Neural cell (in vitro differentiated cells): ENCODE measurements at regions not wholly inside any gene's neighbourhood (a gene's known extent, or its start where the extent isn't known, plus 50 kb on each side); places are given as distances from the start of the nearest gene placed in this dataset.

Experiments
- EZH2 ChIP-seq: fragments of 200-600, 300-800 bp; shearing (Covaris generic), sonication (generic); IDR thresholded peaks from 2 replicates; pipeline ENCODE4 v1.6.1; 2014; ENCODE audit warnings: antibody characterized with exemption, low read length, borderline replicate concordance, mild to moderate bottlenecking; ENCODE audit not compliant: insufficient read depth, poor library complexity, severe bottlenecking
- MXI1 ChIP-seq: fragments of 450-650 bp; conservative IDR thresholded peaks from 2 replicates; pipeline ENCODE4 v1.6.1; 2014; ENCODE audit warnings: antibody characterized with exemption, mild to moderate bottlenecking; ENCODE audit not compliant: poor library complexity, severe bottlenecking
- POLR2AphosphoS5 ChIP-seq: IDR thresholded peaks from 2 replicates; pipeline ENCODE4 v1.6.1; 2012
- RAD21 ChIP-seq: fragments of 450-650 bp; conservative IDR thresholded peaks from 2 replicates; pipeline ENCODE4 v1.6.1; 2014; ENCODE audit warnings: antibody characterized with exemption, mild to moderate bottlenecking, moderate library complexity
- SMC3 ChIP-seq: fragments of 450-650 bp; conservative IDR thresholded peaks from 2 replicates; pipeline ENCODE4 v1.6.1; 2014; ENCODE audit warnings: antibody characterized with exemption, mild to moderate bottlenecking, moderate library complexity; ENCODE audit not compliant: poor library complexity
- TF ChIP-seq, protein P1 (sequence below): fragments of 450-650 bp; IDR thresholded peaks from 2 replicates; pipeline ENCODE4 v1.5.1; 2014; ENCODE audit warnings: antibody characterized with exemption, mild to moderate bottlenecking, moderate library complexity; ENCODE audit not compliant: poor library complexity, severe bottlenecking

DNA sequence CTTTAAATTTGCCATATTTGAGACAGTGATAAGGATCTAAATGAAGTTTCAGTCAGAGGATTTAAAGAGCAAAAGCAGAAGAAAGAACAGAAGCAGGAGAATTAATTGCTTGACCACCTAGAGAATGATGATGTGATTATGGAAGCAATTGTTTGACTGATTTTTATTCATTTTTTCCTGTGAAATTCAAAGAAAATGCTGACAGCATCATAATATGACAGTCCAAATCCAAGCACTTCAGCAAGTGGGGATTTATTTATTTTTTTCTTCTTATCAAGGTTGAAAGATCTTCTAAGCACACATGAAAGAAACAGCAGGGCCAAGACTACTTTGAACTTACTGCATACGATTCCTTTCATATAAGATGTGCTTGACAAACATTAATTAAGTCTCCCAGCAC is 125.2 kb downstream of the BMP2 start:
- TF ChIP-seq RAD21, result no peak
- TF ChIP-seq, protein P1, sequence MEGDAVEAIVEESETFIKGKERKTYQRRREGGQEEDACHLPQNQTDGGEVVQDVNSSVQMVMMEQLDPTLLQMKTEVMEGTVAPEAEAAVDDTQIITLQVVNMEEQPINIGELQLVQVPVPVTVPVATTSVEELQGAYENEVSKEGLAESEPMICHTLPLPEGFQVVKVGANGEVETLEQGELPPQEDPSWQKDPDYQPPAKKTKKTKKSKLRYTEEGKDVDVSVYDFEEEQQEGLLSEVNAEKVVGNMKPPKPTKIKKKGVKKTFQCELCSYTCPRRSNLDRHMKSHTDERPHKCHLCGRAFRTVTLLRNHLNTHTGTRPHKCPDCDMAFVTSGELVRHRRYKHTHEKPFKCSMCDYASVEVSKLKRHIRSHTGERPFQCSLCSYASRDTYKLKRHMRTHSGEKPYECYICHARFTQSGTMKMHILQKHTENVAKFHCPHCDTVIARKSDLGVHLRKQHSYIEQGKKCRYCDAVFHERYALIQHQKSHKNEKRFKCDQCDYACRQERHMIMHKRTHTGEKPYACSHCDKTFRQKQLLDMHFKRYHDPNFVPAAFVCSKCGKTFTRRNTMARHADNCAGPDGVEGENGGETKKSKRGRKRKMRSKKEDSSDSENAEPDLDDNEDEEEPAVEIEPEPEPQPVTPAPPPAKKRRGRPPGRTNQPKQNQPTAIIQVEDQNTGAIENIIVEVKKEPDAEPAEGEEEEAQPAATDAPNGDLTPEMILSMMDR, result no peak
- TF ChIP-seq EZH2, result no peak
- no peak for TF ChIP-seq POLR2AphosphoS5
- no peak for TF ChIP-seq MXI1
- TF ChIP-seq SMC3, result no peak
